Liver (tissue), 8 donors: ENCODE measurements at regions not wholly inside any gene's neighbourhood (a gene's known extent, or its start where the extent isn't known, plus 50 kb on each side); places are given as distances from the start of the nearest gene placed in this dataset.

ENCODE experiments used
- DNase-seq: peaks from one replicate; pipeline ENCODE4 v3.0.0-alpha.2; 2017; ENCODE audit warnings: low spot score
- H3K27ac ChIP-seq, 2 donors: one replicate each; pipeline ENCODE4 v1.7.0; 2013; ENCODE audit warnings: inconsistent platforms in 2 of 2, low read length in 2 of 2, control low read depth in 1 of 2, low read depth in 1 of 2, mild to moderate bottlenecking in 1 of 2
- H3K27me3 ChIP-seq, 4 donors: one replicate each; pipeline versions ENCODE4 v1.6.1 to v1.7.0; 2013; ENCODE audit warnings: low read length in 3 of 4, inconsistent platforms in 1 of 4, mild to moderate bottlenecking in 1 of 4, moderate library complexity in 1 of 4; ENCODE audit not compliant: control insufficient read depth in 4 of 4, insufficient read depth in 4 of 4
- H3K36me3 ChIP-seq, 4 donors: one replicate each; pipeline versions ENCODE4 v1.6.1 to v1.7.0; 2013; ENCODE audit warnings: low read length in 3 of 4, mild to moderate bottlenecking in 3 of 4, low read depth in 1 of 4, moderate library complexity in 1 of 4; ENCODE audit not compliant: control insufficient read depth in 4 of 4, insufficient read depth in 3 of 4
- H3K4me1 ChIP-seq, 4 donors: one replicate each; pipeline versions ENCODE4 v1.6.1 to v1.7.0; 2013; ENCODE audit warnings: low read length in 3 of 4, mild to moderate bottlenecking in 3 of 4, moderate library complexity in 1 of 4; ENCODE audit not compliant: control insufficient read depth in 4 of 4, insufficient read depth in 4 of 4
- H3K4me3 ChIP-seq, 3 donors: one replicate each; pipeline versions ENCODE4 v1.6.1 to v1.7.0; 2013; ENCODE audit warnings: low read length in 3 of 3, control low read depth in 1 of 3, low read depth in 1 of 3, mild to moderate bottlenecking in 1 of 3
- H3K9ac ChIP-seq, 2 donors: one replicate each; pipeline ENCODE4 v1.7.0; 2013; ENCODE audit warnings: low read length in 2 of 2, mild to moderate bottlenecking in 2 of 2, moderate library complexity in 2 of 2, control low read depth in 1 of 2, low read depth in 1 of 2
- H3K9me3 ChIP-seq, 4 donors: one replicate each; pipeline versions ENCODE4 v1.6.1 to v1.7.0; 2013; ENCODE audit warnings: low read length in 3 of 4; ENCODE audit not compliant: control insufficient read depth in 4 of 4
- FOXA1 ChIP-seq: IDR thresholded peaks from 2 replicates; pipeline ENCODE4 v1.6.1; 2016; ENCODE audit warnings: antibody characterized with exemption
- FOXA2 ChIP-seq: IDR thresholded peaks from 2 replicates; pipeline ENCODE4 v1.6.1; 2016; ENCODE audit warnings: antibody characterized with exemption
- GABPA ChIP-seq, 2 donors: IDR thresholded peaks in 1 of 2; conservative IDR thresholded peaks in 1 of 2; 2 replicates each; pipeline ENCODE4 v1.6.1; 2016; ENCODE audit warnings: antibody characterized with exemption in 2 of 2, mild to moderate bottlenecking in 1 of 2, moderate library complexity in 1 of 2
- HNF4A ChIP-seq, 2 donors: conservative IDR thresholded peaks; 2 replicates each; pipeline ENCODE4 v1.6.1; 2016; ENCODE audit warnings: antibody characterized with exemption in 2 of 2, mild to moderate bottlenecking in 2 of 2
- HNF4G ChIP-seq: IDR thresholded peaks from 2 replicates; pipeline ENCODE4 v1.6.1; 2016; ENCODE audit warnings: antibody characterized with exemption
- JUND ChIP-seq, 2 donors: IDR thresholded peaks; 2 replicates each; pipeline ENCODE4 v1.6.1; 2016; ENCODE audit warnings: antibody characterized with exemption in 2 of 2
- NR2F2 ChIP-seq: IDR thresholded peaks from 2 replicates; pipeline ENCODE4 v1.6.1; 2016; ENCODE audit warnings: antibody characterized with exemption
- RAD21 ChIP-seq, 2 donors: IDR thresholded peaks; 2 replicates each; pipeline ENCODE4 v1.6.1; 2016; ENCODE audit warnings: antibody characterized with exemption in 2 of 2, mild to moderate bottlenecking in 2 of 2
- RXRA ChIP-seq, 2 donors: IDR thresholded peaks; 2 replicates each; pipeline ENCODE4 v1.6.1; 2017 to 2018; ENCODE audit warnings: antibody characterized with exemption in 2 of 2, mild to moderate bottlenecking in 1 of 2
- WGBS: extraction: QIAGEN DNeasy Blood & Tissue Kit; methylation state at CpG from one replicate; pipeline ENCODE4 v1.1.7; 2013; 5-methylcytosine and 5-hydroxymethylcytosine counted together
- TF ChIP-seq, protein P1 (sequence below): IDR thresholded peaks from 2 replicates; pipeline ENCODE4 v1.6.1; 2016; ENCODE audit warnings: antibody characterized with exemption, mild to moderate bottlenecking
- TF ChIP-seq, protein P2 (sequence below): IDR thresholded peaks from 2 replicates; pipeline ENCODE4 v1.6.1; 2016; ENCODE audit warnings: antibody characterized with exemption
- TF ChIP-seq, protein P3 (sequence below): fragments of 150-350 bp; IDR thresholded peaks from 2 replicates; pipeline ENCODE4 v1.5.1; 2017; ENCODE audit warnings: improper control_type of control experiment, low read depth, low read length; ENCODE audit not compliant: missing input control
- TF ChIP-seq, protein P4 (sequence below): IDR thresholded peaks from 2 replicates; pipeline ENCODE4 v1.6.1; 2016; ENCODE audit warnings: antibody characterized with exemption
- TF ChIP-seq, protein P5 (sequence below): IDR thresholded peaks from 2 replicates; pipeline ENCODE4 v1.6.1; 2016; ENCODE audit warnings: antibody characterized with exemption
- donor health status: healthy.
- donor health status: healthy.
- donor health status: healthy.
- donor health status: healthy.
- donor health status: healthy.

DNA sequence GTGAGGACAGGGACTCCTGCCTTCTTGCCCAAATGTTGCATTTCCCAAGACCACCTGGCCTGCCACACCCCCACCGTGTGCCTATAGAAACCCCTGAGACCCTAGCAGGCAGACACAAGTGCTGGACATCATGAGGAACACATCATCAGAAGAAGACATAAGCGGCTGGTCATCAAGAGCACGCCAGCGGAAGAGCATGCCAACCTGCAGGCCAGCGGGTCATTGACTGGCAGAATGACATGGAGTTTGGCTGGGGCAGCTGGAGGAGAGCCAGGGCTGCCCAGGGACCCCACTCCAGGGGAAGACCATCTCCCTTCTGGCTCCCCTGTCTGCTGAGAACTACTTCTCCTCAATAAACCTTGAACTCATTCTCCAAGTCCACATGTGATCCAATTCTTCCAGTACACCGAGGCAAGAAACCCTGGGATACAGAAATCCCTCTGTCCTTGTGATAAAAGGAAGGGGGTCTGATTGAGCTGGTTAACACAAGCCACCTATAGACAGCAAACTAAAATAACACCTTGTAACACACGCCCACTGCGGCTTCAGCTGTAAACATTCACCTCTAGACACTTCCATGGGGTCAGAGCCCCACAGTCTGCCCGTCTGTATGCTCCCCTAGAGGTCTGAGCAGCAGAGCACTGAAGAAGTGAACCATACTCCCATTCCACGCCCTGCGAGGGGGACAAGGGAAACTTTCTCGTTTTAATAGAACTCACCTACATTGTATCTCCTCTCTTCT, 164.8 kb upstream of the EMCN start (continued):
- TF ChIP-seq, protein P1, sequence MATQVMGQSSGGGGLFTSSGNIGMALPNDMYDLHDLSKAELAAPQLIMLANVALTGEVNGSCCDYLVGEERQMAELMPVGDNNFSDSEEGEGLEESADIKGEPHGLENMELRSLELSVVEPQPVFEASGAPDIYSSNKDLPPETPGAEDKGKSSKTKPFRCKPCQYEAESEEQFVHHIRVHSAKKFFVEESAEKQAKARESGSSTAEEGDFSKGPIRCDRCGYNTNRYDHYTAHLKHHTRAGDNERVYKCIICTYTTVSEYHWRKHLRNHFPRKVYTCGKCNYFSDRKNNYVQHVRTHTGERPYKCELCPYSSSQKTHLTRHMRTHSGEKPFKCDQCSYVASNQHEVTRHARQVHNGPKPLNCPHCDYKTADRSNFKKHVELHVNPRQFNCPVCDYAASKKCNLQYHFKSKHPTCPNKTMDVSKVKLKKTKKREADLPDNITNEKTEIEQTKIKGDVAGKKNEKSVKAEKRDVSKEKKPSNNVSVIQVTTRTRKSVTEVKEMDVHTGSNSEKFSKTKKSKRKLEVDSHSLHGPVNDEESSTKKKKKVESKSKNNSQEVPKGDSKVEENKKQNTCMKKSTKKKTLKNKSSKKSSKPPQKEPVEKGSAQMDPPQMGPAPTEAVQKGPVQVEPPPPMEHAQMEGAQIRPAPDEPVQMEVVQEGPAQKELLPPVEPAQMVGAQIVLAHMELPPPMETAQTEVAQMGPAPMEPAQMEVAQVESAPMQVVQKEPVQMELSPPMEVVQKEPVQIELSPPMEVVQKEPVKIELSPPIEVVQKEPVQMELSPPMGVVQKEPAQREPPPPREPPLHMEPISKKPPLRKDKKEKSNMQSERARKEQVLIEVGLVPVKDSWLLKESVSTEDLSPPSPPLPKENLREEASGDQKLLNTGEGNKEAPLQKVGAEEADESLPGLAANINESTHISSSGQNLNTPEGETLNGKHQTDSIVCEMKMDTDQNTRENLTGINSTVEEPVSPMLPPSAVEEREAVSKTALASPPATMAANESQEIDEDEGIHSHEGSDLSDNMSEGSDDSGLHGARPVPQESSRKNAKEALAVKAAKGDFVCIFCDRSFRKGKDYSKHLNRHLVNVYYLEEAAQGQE: no peak
- no peak for TF ChIP-seq FOXA2

DNA sequence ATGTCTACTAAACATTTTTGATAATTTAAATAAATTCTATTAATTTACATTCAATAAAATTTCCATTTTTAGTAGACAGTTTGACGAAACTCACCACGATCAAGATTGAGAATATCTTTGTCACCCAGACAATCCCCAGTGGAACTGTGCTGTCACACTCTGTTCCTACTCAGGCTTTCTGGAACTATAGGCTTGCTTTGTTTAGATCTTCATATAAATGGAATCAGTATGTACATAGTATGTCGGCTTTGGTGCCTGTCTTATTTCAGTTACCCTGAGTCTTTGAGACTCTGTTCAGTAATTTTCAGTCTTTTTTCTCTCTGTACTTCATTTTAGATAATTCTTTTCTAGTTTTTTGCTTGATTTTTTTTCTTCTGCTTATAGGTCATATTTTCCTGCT, 163.5 kb upstream of the EMCN start:
- Histone ChIP-seq H3K27ac (no peak overlapping the region), H3K36me3 (no peaks in the 10 kb centered on the region), H3K9me3 (peaks cover 0 to 3% (median 0%) of the 10 kb centered on the region in 4 donors), H3K9ac (no peak overlapping the region), H3K27me3 (no peaks in the 10 kb centered on the region), H3K4me3 (no peak overlapping the region), H3K4me1 (no peaks in the 10 kb centered on the region)
- no peak for TF ChIP-seq FOXA1
- TF ChIP-seq, protein P2, sequence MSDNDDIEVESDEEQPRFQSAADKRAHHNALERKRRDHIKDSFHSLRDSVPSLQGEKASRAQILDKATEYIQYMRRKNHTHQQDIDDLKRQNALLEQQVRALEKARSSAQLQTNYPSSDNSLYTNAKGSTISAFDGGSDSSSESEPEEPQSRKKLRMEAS: no peak
- TF ChIP-seq, protein P3, sequence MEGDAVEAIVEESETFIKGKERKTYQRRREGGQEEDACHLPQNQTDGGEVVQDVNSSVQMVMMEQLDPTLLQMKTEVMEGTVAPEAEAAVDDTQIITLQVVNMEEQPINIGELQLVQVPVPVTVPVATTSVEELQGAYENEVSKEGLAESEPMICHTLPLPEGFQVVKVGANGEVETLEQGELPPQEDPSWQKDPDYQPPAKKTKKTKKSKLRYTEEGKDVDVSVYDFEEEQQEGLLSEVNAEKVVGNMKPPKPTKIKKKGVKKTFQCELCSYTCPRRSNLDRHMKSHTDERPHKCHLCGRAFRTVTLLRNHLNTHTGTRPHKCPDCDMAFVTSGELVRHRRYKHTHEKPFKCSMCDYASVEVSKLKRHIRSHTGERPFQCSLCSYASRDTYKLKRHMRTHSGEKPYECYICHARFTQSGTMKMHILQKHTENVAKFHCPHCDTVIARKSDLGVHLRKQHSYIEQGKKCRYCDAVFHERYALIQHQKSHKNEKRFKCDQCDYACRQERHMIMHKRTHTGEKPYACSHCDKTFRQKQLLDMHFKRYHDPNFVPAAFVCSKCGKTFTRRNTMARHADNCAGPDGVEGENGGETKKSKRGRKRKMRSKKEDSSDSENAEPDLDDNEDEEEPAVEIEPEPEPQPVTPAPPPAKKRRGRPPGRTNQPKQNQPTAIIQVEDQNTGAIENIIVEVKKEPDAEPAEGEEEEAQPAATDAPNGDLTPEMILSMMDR: no peak
- TF ChIP-seq, protein P4, sequence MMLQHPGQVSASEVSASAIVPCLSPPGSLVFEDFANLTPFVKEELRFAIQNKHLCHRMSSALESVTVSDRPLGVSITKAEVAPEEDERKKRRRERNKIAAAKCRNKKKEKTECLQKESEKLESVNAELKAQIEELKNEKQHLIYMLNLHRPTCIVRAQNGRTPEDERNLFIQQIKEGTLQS: no peak
- TF ChIP-seq RXRA (IDR thresholded peaks at IDR 0.05): no peak
- no peak for TF ChIP-seq RAD21 (IDR thresholded peaks at IDR 0.05)
- WGBS: 86% methylated on average over 3 of the region's 3 CpGs
- no peak for DNase-seq

DNA sequence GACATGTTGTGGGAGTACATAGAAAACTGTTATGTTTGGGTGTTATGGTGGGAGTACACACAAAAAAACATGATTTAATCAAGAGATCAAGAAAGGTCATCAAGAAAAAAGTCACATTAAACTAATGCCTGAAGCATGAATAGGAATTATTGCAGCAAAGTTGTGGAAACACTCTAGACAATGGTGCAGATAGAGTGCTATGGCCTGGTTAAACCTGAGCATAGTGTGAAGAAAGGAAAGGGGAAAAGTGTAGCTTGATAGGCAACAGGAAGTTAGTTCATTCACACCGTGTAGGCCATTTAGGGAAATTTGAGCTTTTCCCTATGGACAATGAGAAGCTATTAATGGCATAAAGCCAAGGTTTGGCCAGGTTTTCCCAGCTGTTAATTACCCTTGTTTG, 162.1 kb upstream of the EMCN start:
- TF ChIP-seq RAD21 (IDR thresholded peaks at IDR 0.05) (no peak), HNF4G (no peak)
- Histone ChIP-seq H3K27me3 (no peaks in the 10 kb centered on the region), H3K9me3 (peaks cover 0 to 3% (median 0%) of the 10 kb centered on the region in 4 donors), H3K4me1 (no peaks in the 10 kb centered on the region), H3K9ac (no peak overlapping the region), H3K36me3 (no peaks in the 10 kb centered on the region), H3K27ac (no peak overlapping the region), H3K4me3 (no peak overlapping the region)
- DNase-seq: no peak
- 59% methylated on average over 1 of the region's 1 CpG for WGBS

DNA sequence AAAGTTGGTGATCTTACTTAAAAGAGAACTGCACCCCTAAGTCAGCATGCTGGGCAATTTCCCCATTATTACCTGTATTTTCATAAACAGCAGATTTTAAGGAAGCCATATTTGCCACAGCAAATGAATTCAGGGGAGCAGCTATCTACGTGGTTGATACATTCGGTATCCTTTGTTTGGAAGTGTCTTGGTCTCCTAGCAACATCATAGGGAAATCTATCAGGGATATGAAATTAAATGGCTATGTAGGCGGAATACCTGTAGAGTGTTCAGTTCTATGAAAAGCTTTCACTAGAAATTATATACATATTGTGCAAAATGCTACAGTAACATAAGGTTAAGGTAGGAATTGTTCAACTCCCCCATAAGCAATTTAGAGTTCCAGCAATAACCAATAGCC, 157.2 kb upstream of the EMCN start:
- no peaks in the 10 kb centered on the region for H3K27me3 ChIP-seq
- WGBS: 75% methylated on average over 3 of the region's 3 CpGs
- H3K4me3 ChIP-seq: no peak overlapping the region
- H3K27ac ChIP-seq: no peak overlapping the region
- H3K4me1 ChIP-seq: no peaks in the 10 kb centered on the region
- H3K9me3 ChIP-seq: no peaks in the 10 kb centered on the region
- no peak overlapping the region for H3K9ac ChIP-seq
- H3K36me3 ChIP-seq: no peaks in the 10 kb centered on the region
- no peak for DNase-seq
- TF ChIP-seq JUND (IDR thresholded peaks at IDR 0.05): no peak
- no peak for TF ChIP-seq HNF4A (conservative IDR thresholded peaks at IDR 0.05)
- TF ChIP-seq, protein P1: no peak
- TF ChIP-seq GABPA (IDR thresholded peaks at IDR 0.05 in 1 of 2, conservative IDR thresholded peaks at IDR 0.05 in 1 of 2): no peak
- TF ChIP-seq FOXA1: no peak
- no peak for TF ChIP-seq NR2F2
- no peak for TF ChIP-seq HNF4G
- TF ChIP-seq RXRA (IDR thresholded peaks at IDR 0.05): no peak
- TF ChIP-seq, protein P5, sequence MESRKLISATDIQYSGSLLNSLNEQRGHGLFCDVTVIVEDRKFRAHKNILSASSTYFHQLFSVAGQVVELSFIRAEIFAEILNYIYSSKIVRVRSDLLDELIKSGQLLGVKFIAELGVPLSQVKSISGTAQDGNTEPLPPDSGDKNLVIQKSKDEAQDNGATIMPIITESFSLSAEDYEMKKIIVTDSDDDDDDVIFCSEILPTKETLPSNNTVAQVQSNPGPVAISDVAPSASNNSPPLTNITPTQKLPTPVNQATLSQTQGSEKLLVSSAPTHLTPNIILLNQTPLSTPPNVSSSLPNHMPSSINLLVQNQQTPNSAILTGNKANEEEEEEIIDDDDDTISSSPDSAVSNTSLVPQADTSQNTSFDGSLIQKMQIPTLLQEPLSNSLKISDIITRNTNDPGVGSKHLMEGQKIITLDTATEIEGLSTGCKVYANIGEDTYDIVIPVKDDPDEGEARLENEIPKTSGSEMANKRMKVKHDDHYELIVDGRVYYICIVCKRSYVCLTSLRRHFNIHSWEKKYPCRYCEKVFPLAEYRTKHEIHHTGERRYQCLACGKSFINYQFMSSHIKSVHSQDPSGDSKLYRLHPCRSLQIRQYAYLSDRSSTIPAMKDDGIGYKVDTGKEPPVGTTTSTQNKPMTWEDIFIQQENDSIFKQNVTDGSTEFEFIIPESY: no peak
